ENCODE measurements at regions not wholly inside any gene's neighbourhood (a gene's known extent, or its start where the extent isn't known, plus 50 kb on each side); places are given as distances from the start of the nearest gene placed in this dataset.

GRCh38 chr2:144967961-144968360 is 448.0 kb upstream of the ZEB2 start:
- no peak for DNase-seq (ENCODE audit: low read depth in 2 of 2)

GRCh38 chr2:144965172-144965571 is 445.3 kb upstream of the ZEB2 start:
- no peak for DNase-seq (ENCODE audit: low read depth in 2 of 2)

GRCh38 chr2:144963031-144963430 is 443.1 kb upstream of the ZEB2 start:
- no peak for DNase-seq (ENCODE audit: low read depth in 2 of 2)

- no peak for DNase-seq (ENCODE audit: low read depth in 2 of 2)
These were observed 439.5 kb upstream of the ZEB2 start for GRCh38 chr2:144959416-144959815.

- DNase-seq (ENCODE audit: low read depth in 2 of 2), result peak in 1 of 2 donors; percentile 9
These were observed 431.1 kb upstream of the ZEB2 start for GRCh38 chr2:144950899-144951560.

- DNase-seq (ENCODE audit: low read depth in 2 of 2), result no peak
These were observed 428.4 kb upstream of the ZEB2 start for GRCh38 chr2:144948205-144948855.

- no peak for DNase-seq (ENCODE audit: low read depth in 2 of 2)
These were observed 427.8 kb upstream of the ZEB2 start for GRCh38 chr2:144947709-144948037.

GRCh38 chr2:144946263-144946662 is 426.3 kb upstream of the ZEB2 start:
- no peak for DNase-seq (ENCODE audit: low read depth in 2 of 2)

- DNase-seq (ENCODE audit: low read depth in 2 of 2), result peak in 1 of 2 donors; percentile 12
These were observed 424.8 kb upstream of the ZEB2 start for GRCh38 chr2:144944546-144945220.

GRCh38 chr2:144943986-144944385 is 424.1 kb upstream of the ZEB2 start:
- DNase-seq (ENCODE audit: low read depth in 2 of 2), result peak in 1 of 2 donors; percentile 64

GRCh38 chr2:144943293-144943941 is 423.5 kb upstream of the ZEB2 start:
- DNase-seq (ENCODE audit: low read depth in 2 of 2), result peak in 1 of 2 donors; percentile 11

- peak; percentile 32 to 72 for DNase-seq (ENCODE audit: low read depth in 2 of 2)
These were observed 422.8 kb upstream of the ZEB2 start for GRCh38 chr2:144942516-144943256.

- no peak for DNase-seq (ENCODE audit: low read depth in 2 of 2)
These were observed 422.0 kb upstream of the ZEB2 start for GRCh38 chr2:144941743-144942488.

GRCh38 chr2:144939590-144939989 is 419.7 kb upstream of the ZEB2 start:
- no peak for DNase-seq (ENCODE audit: low read depth in 2 of 2)

GRCh38 chr2:144937910-144938709 is 418.2 kb upstream of the ZEB2 start:
- DNase-seq (ENCODE audit: low read depth in 2 of 2), result peak; percentile 24 to 85

GRCh38 chr2:144937066-144937465 is 417.1 kb upstream of the ZEB2 start:
- DNase-seq (ENCODE audit: low read depth in 2 of 2), result no peak

- no peak for DNase-seq (ENCODE audit: low read depth in 2 of 2)
These were observed 416.5 kb upstream of the ZEB2 start for GRCh38 chr2:144936442-144936841.

- no peak for DNase-seq (ENCODE audit: low read depth in 2 of 2)
These were observed 415.8 kb upstream of the ZEB2 start for GRCh38 chr2:144935736-144936135.

- DNase-seq (ENCODE audit: low read depth in 2 of 2), result no peak
These were observed 415.3 kb upstream of the ZEB2 start for GRCh38 chr2:144935191-144935590.

- no peak for DNase-seq (ENCODE audit: low read depth in 2 of 2)
These were observed 412.0 kb upstream of the ZEB2 start for GRCh38 chr2:144931960-144932359.

All from dermis microvascular lymphatic vessel endothelial cell (primary cell).